Stimulated activated CD8-positive, alpha-beta memory T cell treated with anti-CD3 and anti-CD28 coated beads, Interleukin-4, amount 100 ng/mL, for 24 hours (primary cell): ENCODE measurements at regions not wholly inside any gene's neighbourhood (a gene's known extent, or its start where the extent isn't known, plus 50 kb on each side); places are given as distances from the start of the nearest gene placed in this dataset.

Source experiments
- DNase-seq: peaks from one replicate; pipeline ENCODE4 v3.0.0-alpha.2; 2020; ENCODE audit warnings: low read depth

DNA sequence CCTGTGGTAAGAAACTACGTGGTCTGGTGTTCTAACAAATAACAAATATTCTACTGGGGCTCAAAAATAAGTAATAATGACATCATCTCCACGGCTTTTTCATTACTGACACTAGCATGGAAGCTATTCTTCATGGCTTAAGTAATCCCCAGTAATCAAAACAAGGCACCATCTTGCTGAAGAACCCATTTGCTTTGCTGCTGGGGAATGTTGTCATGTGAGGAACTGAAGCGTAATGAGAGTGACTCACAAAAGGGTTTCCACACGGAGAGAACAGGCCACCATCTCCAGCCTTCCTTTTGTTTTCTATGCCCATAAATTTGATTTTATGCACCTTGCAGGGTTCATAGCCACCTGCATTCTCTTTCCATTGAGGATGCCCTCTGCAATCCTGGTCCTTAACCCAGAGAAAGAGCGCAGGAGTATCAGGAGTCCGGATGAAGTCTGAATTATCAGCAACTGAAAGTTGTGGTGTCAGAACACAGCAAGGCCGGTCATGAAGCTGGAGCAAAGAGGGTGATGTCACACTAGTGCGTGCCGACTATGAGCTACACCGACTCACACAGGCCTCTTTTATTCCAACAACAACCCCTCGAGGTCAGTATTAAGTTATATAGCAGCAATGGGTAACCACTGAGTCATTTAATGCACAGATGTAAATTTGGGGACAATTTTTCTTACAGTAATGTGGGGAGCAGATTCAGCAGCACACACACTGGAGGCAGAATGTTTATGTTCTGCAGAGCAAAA is 173.7 kb upstream of the SSTR4 start:
- DNase-seq = no peak

DNA sequence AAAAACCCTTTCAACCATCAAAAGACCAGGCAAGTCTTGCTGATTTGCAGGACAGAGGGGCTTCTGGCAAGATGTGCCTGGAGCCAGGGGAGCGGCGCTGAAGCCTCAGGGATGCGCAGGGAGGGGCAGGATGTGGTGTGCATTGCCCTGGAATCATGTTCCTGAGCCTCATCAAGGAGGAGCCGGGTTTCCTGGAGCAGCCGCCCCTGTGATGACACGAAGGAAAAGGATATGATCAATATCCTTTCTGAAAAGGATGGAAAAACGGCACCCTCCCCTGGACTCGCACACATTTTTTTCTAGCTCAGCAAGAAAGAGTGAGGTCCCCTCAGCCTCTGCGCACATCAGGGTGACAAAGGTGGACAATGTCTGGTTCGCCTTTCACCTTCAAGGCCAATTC is 173.1 kb upstream of the SSTR4 start:
- no peak for DNase-seq

DNA sequence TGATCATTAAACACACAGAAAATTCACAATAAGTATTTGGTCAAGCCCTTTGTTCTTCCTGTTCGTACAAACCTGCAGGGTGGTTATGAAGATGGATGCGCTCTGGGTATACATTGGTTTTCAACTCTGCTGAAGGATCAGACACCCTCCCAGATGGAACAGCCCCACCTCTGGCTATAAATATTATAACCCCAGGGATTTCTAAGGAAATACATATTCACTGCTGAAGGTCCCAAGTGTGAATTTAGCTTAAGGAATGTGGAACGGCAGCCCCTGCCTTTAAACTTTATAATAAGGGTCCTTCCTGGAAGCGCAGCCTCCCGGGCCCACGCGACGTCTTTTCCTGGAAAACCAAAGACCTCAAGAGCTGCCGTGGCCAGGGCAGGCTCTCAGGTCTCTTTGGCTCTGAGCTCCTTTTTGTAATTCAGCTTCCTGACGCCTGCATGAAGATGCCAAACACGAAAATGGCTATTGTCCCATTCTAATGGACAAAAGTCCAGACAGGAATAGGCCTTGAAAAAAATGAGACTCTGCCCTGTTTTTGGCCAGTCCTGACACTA is 172.4 kb upstream of the SSTR4 start:
- no peak for DNase-seq

DNA sequence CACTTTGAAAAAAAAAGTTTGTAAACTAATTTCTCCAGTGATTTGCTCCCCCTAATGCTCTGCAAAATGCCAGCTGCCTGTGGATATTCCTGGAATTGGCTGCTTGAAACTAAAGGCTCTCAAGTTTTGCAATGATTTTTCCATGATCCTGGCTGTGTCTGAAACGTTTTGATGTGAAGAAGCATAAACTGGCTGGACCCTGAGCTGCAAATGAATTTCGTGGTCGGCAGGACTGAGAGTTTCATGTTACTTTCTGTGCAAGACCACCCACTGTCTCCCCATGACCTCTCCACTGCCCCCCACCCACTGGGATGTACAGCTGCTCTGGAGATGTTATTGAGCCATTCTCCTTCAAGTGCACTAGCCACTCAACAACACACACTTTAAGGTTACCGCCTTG is 171.3 kb upstream of the SSTR4 start:
- no peak for DNase-seq

DNA sequence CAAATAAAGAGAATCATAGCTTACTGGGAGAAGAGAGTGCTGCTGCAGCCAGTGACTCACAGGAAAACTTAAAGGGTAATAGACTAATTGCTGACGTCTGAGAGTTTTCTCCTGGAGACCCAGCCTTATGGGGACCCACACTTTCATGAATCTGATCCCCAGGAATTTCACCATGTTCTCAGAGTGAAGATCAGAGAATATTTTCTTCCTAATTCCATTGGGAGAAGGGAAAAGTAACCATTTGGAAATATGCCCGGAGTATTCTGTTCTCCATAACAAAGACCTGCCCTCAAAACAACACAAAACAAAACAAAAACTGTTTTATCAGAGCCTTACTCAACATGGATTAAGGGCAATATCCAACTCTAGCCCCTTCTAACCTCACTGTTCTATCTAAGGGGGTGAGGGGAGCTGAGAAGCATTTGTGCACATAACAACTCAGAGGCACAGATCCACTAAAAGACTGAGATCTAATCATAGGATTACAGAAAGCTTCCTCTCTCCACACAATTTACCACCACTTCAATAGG is 168.2 kb upstream of the SSTR4 start:
- no peak for DNase-seq

DNA sequence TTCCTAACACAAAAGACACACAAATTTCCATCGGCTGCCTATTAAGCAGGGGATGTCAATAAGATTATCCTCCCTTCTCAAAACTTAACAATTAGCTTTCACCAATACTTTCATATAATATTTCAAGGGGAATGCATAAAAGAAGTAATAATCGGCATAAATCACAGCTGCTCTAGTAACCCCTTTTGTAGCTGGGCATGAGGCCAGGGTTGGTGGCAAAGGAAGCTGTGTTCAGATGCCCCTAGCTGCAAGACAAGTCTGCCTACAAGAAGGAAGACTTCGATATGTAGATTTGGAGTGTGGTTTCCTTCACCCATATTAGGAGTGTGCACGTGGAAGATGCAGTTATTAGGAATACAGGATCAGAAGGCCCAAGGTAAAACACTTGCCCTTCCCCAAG is 156.9 kb upstream of the SSTR4 start:
- no peak for DNase-seq

DNA sequence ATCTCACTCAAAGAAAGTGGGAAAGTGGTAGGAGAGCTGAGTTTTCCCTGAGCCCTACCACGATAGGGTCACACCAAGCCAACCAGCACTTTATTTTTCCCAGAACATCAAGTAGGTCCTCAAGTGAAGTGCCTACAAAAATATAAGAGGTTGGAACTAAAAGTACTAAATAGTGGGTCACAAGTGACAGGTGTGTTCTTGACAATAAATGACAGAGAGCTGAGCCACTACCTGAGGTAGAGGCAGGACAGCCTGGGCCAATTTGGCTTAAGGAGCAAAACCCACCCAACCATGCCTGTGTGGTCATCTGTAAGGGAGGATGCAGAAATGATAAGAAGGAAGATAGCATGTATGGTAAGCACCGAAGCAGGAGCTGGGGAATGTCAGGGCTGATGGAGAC is 154.8 kb upstream of the SSTR4 start:
- no peak for DNase-seq

DNA sequence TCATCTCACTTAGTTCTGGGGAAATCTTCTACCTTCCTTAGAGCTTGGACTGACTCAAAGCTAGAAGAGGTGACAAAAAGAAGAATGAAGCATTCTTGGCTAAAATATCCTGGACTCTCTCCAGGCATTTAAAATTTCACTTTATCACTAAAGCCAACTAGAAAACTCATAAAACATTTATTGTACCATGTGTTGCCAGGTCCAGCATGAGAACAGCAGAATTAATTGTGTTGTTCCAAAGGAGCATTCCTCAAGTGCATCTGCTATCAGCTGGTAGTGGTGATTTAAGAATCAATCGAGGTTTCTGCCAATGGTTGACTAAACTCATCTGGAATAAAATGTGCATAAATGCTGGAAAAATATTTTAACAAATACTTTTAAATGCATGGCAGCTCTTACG is 147.3 kb upstream of the SSTR4 start:
- no peak for DNase-seq

DNA sequence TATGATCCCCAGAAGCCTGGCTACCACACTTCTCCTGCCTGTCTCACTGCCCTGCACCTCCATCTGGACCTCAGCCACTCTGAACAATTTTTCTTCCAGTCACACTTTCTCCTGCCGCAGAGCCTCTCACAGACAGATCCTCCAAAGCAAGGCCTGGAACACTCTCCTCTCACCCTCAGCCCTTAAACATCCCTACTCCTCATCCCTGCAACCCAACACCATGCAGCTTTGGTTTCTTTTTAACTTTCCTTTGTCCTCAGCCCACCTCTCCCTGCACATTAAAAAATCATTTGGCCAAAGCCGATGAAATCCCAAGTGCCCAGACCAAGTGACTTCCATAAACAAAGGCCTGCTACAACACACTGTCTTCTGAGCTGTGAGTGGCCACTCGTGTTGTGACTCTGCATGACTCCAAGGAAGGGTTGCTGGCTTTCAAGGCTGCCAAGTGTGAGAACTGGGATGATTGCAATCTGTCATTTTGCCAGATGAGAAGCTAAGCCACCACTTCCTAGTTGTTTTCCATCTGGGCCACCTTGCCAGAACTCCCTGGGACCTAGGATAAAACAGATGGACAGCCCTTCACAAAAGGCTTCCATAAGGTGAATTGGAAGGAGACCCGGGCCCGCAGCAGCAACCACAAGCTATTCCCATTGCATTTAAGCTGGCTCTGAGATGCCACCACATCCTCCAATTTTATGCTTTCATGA is 144.4 kb upstream of the SSTR4 start:
- no peak for DNase-seq

DNA sequence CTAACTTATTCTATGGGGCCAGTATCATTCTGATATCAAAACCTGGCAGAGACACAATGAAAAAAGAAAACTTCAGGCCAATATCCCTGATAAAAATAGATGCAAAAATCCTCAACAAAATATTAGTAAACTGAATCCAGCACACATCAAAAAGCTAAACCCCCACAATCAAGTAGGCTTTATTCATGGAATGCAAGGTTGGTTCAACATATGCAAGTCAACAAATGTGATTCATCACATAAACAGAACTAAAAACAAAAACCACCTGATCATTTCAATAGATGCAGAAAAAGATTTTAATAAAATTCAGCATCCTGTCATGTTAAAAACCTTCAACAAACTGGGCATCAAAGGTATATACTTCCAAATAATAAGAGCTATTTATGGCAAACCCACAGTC is 133.9 kb upstream of the SSTR4 start:
- no peak for DNase-seq

DNA sequence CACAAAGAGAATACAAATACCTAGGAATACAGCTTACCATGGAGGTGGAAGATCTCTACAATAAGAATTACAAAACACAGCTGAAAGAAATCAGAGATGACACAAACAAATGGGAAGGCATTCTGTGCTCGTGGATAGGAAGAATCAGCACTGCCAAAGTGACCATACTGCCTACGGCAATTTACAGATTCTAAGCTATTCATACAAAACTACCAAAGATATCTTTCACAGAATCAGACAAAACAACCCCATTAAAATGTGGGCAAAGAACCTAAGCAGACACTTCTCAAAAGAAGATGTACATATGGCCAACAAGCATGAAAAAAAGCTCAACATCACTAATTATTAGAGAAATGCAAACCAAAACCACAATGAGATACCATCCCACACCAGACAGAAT is 133.2 kb upstream of the SSTR4 start:
- no peak for DNase-seq

DNA sequence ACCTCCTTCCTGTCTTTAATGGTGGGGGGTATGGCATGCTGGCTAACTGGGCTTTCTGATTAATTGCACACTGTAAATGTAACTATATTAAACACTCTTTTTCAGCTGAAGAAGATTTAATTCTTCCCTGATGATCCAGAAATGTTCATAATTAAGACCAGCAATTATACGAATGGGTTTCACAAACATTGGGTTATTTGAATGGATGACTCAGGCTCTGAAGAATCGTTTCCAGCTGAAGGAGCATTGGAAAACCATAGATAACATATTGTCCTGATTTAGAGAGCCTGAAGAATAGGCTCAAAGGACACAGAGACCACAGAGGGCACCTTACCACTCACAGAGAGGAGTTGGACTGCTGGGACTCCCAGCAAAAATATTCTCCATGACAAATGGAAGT is 130.7 kb upstream of the SSTR4 start:
- DNase-seq = no peak

DNA sequence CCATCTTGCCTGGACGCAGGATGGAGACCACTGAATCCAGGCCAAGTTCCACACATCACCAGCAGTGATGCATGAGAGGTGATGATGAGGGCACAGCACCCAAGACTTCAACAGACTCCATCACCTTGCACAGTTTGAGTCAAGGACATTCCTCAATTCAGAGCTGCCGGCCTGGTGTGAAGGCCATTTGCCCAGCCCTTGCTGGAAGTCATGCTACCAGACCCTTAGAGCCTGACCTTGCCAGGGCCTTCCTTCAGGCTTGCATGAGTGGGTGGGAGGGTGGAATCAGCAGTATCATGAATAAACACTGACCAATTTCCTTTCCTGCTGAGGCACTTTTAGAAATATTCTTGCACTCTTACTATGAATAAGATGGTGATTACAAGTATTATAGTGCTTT is 130.2 kb upstream of the SSTR4 start:
- DNase-seq = no peak

DNA sequence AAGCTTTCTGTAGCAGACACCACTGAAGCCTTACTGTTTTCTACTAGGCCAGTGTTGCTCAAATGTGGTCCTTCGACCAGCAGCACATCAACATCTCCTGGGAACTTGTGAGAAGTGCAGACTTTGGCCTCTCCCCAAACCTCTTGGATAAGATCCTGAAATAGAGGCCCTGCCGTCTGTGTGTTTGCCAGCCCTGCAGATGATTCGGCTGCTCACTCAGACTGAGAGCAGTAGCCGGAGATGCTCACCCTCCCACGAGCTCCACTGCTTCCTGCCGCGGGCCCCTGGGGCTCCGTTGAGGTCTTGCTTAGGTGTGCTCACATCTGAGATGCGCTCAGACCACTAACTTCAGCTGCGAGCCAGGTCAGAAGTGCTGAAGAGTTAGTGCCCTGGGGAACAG is 129.5 kb upstream of the SSTR4 start:
- DNase-seq = no peak

DNA sequence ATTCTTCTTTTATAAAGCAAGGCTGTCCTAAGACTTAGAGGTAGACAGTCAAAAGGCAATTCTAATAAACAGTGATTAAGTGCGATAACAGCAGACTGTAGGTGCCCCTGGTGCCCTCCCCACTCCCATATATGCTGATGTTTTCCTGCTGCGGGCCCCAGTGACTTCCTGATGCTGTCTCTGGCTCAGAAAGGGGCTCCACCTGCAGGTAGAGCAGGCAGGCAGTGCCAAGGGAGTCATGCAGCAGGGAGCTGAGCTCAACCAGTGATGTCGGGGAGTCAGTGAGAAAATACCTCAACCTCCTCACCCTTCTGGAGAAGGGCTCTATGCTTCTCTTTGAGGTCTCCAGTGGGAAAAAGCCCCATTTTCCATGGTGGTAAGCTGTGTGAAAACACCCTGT is 126.7 kb upstream of the SSTR4 start:
- DNase-seq = no peak

DNA sequence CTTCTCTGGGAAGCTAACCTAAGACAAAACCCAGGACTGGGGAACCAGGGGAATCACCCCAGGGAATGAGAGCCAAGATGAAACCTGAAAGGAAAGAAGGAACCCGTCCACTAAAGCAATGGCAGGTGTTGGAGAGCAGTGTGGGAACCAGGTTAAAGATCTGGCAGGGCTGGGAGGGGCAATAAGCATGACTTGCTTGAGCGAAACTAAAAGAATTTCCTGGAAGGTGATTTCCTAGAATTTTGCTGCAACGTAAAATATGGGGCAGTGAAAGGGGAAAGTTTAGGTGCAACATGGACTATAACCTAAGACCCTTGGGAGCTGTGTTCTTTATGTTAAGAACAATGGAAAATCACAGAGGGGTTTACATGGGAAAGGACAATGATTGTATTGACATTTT is 126.2 kb upstream of the SSTR4 start:
- DNase-seq = no peak

DNA sequence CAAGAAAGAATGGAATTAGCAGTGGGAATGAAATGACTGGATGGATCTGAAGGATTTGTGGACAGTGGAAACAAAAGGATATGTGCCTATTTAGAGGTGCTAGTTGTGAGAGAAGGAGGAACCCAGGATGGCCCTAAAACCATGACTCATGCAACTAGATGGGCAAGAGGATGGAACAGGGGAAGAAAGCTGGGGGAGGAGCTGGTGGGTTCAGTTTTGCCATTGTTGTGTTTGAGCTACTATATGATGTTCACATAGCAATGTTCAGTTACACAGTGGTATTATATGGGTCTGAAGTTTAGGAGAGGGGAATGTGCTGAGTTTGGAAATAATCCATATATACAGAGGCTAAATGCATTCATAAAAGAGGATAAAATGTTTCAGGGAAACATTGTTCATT is 125.7 kb upstream of the SSTR4 start:
- DNase-seq = no peak

DNA sequence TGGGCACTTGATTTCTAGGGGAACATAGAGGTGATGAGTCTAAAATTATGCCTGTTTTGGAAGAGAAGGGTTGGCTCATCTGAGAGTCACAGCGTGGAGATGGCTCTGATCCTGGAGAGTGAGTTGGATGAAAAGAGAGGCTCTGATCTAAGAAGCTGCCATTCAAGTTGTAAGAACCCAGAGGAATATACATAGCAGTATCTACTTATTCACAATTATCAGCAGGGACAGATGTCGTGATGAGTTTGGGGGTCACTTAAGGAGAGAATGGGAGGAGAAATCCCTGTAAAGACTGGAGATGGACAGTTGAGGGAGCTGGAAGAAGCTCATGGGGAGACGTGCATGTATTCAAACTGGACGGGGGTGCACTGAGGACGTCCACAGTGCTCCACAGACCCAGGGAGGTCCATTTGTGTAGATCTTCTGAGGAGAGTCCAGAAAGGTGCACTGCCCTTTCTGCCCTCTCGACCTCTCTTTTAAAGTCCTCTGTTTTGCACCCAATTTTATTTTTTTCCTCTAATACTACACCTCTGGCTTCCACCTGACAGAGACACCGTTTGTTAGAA is 124.7 kb upstream of the SSTR4 start:
- DNase-seq = no peak

DNA sequence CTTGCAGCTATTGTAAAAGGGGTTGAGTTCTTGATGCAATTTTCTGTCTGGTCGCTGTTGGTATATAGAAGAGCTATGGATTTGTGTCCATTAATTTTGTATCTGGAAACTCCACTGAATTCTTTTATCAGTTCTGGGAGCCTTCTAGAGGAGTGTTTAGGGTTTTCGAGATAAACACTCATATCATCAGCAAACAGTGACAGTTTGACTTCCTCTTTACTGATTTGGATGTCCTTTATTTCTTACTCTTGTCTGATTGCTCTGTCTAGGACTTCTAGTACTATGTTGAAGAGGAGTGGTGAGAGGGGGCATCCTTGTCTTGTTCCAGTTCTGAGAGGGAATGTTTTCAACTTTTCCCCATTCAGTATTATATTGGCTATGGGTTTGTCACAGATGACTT is 120.8 kb upstream of the SSTR4 start:
- no peak for DNase-seq

DNA sequence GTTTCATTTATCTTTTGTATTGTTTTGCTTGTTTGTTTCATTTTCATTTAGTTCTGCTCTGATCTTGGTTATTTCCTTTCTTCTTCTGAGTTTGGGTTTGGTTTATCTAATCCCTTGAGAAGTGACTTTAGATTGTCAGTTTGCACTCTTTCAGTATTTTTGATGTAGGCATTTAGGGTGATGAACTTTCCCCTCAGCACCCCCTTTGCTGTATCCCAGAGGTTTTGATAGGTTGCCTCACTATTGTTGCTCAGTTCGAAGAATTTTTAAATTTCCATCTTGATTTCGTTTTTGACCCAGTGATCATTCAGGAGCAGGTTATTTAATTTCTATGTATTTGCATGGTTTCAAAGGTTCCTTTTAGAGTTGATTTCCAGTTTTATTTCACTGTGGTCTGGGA is 119.6 kb upstream of the SSTR4 start:
- no peak for DNase-seq

DNA sequence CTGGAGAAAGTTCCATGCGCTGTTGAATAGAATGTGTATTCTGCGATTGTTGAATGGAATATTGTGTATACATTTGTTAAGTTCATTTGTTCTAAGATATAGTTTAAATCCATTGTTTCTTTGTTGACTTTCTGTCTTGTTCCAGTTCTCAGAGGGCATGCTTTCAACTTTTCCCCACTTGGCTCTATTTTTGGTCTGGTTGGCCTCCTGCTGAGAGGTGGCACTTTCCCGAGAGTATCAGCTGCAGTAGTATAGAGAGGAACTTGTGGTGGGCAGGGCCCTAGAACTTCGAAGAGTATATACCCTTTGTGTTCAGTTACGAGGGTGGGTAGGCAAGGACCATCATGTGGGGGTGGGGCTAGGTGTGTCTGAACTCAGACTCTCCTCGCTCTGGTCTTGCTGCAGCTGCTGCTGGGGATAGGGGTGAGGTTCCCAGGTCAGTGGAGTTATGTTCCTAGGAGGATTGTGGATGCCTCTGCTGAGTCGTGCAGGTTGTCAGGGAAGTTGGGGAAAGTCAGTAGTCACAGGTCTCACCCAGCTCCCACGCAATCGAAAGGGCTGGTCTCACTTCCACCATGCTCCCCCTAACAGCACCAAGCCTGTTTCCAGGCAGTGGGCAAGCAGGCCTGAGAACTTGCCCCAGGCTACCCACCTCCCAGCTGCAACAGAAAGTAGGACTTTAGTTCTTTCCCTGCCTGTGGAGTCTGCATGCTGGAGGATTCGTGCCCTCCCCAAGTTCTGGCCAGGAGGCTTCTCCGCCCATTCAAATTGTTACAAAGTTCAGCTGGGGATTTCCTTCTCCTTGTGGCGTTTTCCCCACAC is 118.9 kb upstream of the SSTR4 start:
- no peak for DNase-seq

DNA sequence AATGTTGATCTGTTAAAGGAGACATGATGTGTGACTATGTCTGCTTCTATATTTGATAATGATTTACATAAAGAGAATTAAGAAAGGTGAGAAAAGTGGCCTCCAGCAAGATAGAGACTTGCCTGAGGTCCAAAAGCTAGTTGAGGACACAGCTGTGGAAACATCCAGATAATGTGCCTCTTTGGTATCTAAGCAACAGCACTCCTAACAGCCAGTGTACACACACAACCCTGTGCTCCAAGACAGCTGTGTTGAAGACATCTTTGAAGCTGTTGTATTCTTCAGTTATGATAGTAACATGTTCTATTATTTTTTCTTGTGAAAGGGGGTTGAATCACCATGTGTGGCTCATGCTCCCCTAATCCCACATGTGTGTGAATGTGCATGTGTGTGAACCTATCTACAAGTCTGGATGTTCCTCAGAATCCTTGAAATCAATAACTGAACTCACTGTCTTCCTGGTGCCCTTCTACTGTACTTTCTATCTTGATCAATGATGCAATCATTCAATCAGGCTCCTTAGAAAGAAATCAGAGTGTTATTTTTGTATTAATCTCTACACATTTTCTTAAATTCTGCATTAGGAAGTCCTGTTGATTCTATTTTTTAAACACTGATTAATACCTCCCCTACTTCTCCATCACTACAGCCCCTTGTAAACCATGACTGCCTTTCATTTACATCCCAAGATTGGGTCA is 116.7 kb upstream of the SSTR4 start:
- no peak for DNase-seq
